LHCN-M2 (cell line): ENCODE measurements at regions not wholly inside any gene's neighbourhood (a gene's known extent, or its start where the extent isn't known, plus 50 kb on each side); places are given as distances from the start of the nearest gene placed in this dataset.
A peak's percentile ranks its signal among the peaks of the same experiment; 100 is the strongest.

Source experiments
- DNase-seq: peaks from one replicate; pipeline ENCODE4 v3.0.0-alpha.2; 2012; ENCODE audit warnings: low read depth

DNA sequence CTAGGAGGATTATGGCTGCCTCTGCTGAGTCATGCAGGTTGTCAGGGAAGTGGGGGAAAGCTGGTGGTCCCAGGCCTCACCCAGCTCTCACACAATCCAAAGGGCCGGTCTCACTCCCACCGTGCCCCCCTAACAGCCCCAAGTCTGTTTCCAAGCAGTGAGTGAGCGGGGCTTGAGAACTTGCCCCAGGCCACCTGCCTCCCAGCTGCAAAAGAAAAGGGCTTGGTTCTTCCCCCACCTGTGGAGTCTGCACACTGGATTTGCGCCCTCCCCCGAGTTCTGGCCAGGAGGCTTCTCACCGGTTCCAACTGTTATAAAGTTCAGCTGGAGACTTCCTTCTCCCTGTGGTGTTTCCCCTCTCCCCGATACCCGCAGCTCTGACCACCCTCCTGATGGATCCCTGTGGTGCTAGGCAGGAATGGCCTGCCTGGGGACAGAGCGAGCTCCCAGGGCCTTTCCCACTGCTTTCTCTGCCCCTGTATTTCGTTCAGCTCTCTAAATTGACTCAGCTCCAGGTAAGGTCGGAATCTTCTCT is 222.3 kb downstream of the BARHL2 start:
- no peak for DNase-seq

DNA sequence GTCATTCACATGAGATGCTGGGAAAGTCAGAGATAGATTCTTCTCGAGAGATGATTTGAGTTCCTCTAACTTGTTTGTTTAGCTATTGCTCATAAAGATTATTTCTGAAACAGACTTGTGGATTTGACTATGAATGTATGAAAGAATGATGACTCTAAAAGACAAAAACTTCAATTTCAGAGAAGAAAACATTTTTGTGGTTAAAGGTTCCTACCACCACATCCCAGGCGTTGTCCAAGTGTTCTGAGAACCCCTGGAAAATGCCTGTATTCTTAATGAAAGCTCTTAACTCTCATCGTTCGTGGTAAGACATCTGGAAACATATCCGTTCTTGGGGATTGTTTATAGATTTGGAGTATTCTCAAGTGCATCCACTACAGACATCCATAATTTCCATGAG is 228.7 kb downstream of the BARHL2 start:
- DNase-seq: peak; percentile 84

DNA sequence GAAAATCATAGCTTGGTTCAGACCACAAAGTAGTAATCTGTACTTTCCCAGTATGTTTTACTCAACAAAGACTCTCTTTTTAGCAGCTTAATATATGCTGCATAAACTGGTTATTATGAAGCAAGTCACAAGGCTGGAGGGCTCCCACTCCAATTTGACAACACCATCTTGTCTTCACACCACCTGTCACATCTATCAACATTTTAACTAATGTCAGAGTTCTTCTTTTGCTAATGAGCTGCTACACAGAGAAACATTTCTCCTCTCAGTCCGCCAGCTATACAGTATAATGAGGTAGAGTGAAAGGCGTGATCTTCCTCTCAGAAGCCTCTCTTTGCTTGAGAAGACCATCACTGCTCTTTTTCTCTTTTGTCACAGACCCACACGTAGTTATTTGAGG is 230.1 kb downstream of the BARHL2 start:
- DNase-seq: no peak

DNA sequence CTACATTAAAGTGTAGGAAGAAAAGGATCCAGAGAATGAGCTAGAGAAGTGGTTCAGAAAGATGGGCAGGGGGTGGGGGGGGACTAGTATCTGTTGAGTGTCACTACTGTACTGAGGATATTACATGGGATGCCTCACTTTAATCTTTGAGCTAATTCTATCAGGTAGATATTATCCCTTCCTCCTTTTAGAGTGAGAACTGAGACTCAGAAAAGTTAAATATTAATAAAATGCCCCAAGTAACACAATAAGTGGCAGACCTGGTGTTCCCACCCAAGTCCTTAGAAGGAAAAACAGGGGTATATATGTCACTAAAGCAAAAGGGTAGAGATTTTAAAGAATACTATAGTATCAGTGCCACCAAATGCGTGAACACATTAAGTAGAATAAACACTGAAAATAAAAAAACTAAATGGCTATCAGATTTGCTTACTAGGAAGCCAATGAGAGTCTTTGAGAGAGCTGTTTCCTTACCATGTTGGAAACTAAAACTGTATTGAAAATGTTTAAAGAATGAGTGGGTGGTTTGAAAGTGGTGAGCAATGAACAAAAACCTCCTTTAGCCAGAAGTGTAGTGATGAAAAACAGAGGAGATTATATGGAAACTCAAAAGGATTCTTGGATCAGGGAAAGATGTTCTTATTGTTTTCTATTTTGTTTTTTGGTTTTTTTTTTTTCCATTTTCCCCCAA is 230.8 kb downstream of the BARHL2 start:
- no peak for DNase-seq

DNA sequence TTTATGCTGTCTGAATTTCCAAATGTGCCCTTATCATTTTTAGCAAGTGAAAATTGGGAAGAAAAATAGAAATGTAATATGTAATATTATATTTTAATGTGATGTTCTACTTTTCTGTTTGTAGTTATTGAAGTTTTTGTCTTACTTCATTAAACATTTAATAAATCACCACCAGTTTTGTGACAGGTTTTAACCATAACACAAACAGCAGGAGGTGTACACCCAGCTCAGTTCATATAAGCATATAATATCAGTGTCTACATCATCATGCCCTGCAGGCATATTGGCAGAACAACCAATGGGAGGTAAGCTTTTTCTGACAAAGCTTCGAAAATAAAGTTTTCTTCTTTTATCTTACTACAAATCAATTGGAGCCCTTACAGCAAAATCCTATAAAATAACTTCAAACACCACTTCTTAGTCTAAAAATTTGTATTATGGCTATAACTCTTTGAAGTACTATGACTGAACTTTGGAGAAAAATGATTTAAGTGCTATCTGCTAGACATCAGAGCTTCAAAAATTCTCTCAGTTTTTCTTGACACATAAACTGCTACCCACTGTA is 236.7 kb downstream of the BARHL2 start:
- DNase-seq: no peak

DNA sequence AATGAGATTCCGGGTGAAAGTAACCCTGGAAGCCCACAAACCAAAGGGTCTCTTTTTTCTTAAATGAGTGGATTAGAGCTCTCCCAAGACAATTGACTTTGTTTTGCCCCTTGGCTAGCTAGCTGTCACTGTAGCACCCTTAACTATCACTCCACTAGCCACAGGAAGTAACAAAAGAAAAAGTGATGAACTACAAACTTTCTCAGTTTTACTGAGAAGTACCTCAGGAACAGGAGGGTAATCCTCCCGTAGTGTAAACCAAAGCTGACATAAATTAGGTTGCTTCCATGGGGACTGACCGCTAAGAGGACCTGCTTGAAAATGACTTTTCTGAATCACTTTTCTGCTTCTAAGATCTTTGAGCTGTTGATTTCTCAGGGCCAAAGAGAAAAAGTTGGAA is 240.1 kb downstream of the BARHL2 start:
- no peak for DNase-seq

DNA sequence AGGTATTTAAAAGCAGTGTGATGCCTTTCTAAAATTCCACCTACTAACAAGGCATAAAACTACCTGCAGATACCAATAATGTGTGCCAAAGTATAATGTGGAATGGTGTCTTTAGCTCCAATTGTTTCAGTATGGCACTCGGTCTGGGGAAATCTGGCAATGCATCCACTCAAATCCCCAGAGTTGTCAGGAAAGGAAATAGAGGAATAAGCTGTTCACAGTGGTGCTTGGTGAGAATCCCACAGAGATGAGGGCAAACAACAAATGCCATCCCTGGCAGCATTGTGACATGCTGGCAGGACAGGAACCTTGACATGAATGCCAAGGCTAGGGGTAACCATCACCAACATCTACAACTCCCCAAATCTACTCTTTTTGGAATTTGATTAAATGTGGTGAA is 240.7 kb downstream of the BARHL2 start:
- DNase-seq: no peak

DNA sequence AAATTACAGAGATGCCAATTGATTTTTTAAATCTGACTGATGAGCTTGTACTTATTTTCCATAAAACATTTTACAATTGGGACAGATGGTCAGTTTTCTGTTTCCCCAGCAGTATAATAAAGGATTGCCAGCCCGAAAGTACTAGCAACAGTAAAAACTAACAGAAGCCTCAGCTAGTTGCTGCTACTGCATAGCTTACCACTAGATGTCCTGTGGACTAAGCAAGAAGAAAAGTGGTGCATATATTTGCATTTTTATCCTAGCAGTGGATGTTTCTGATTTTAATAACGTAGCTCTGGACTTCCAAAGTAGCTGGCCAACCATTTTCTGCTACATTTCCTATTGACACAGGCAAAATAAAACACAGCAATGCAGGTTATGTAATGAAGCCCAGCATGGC is 241.5 kb downstream of the BARHL2 start:
- DNase-seq: peak; percentile 29

DNA sequence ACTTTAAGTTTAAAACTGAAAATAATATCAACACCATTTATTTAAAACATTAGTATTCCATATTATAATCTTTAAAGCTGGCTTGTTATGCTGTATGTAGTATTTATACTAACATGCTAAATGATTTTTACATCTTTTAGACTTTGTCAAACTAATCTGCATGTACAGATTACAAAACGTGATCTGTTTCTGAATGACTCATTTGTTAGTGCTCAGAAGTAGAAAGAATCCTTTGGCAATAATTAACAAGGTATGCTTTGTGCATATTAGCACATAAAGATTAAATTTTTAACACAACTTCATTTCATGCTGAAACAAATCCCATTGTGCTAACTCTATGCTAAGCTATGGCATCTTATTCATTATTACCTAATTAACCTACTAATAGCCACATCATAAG is 242.4 kb downstream of the BARHL2 start:
- DNase-seq: no peak

DNA sequence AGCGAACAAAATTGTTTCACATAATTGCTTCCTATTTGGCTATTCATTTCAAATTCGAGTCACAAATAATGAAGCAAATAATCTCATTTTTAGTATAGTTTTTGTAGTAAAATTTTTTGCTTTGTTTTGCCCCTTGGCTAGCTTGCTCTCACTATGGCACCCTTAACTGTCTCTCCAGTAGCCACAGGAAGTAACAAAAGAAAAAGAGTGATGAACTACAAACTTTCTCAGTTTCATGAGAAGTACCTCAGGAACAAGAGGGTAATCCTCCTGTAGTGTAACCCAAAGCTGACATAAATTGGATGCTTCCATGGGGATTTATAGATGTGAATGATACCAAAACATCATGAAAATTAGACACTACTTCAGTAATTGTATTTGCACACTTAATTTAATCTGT is 242.9 kb downstream of the BARHL2 start:
- no peak for DNase-seq

DNA sequence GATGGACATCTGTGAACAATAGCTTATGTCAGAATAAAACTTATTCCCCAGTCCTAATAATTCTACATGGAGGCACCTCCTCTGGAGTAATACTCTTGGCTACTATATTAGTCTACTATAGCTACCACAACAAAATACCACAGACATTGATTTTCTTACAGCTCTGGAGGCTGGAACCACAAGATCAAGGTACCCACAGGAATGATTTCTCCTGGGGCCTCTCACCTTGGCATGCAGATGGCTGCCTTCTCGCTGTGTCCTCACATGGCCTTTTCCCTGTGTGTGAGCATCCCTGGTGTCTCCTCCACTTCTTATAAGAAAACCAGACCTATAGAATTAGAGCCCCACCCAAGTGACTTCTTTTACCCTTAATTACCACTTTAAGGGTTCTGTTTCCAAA is 244.3 kb downstream of the BARHL2 start:
- no peak for DNase-seq

DNA sequence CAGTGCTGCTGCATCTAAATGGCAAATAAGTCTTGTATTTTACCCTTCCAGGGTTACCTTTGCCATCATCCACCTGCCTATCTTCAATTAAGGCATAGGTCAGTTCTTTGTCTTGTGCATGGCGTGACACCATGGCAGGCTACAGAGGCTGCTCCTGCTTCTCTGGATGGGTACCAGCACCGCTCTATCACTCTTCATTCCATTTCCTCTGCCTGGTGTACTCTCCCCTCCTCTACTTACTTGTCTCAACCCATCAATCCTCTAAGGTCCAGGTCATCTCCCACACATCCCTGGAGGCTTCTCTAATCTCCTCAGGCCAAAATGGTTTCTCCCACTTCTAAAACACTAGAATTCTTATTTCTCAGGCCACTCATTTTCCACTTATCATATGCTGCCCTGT is 257.5 kb downstream of the BARHL2 start:
- DNase-seq: no peak

DNA sequence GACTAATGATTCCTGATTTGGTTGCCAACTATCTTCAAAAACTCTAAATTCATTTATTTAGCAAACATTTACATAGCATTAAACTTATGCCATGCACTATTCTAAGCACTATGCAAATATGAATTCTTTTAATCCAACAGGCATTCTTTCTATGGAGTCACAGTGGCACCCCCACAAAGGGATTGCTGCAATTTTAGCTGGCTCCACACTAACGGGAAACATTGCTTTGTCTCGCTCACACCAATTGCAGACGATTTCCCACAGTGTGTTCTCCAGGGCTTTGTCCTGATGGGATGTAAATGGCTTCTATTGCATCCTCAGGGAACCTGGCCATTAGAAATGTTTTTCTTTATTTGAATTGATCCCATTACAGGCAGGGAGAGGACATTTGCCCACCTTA is 259.1 kb downstream of the BARHL2 start:
- DNase-seq: no peak

DNA sequence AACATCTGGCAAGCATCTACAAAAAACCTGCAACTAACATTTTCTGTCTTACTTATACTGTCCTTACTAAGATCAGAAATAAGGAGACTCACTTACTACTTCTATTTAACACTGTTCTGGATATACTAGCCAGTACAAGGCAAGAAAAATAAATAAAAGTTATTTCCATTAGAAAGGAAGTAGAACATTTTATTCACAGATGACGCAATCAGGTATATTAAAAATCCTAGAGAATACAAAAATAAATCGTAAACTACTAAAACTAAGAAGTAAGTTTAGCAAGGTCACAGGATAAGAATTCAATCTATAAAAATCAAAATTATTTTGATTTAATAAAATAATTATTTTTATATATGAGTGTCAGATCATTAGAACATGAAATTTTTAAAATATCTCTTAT is 264.6 kb downstream of the BARHL2 start:
- no peak for DNase-seq

DNA sequence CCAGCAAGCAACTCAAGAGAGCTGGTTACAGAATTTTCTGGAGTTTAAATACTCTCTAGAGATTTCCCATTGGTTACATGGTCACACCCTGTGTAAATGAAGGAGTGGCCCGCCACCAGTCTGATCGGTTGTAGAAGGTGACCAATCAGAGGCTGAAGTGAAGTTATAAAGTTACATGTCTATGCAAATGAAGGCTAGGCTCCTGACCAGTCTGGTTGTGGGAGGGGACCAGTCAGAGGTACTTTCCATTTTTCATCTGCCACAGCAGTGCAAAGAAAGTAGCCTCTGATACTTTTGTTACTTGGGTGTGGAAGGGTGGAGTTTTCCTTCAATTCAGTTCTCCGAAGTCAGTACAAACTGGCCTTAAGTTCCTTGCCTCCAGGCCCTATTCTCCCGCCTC is 273.7 kb downstream of the BARHL2 start:
- DNase-seq: no peak

DNA sequence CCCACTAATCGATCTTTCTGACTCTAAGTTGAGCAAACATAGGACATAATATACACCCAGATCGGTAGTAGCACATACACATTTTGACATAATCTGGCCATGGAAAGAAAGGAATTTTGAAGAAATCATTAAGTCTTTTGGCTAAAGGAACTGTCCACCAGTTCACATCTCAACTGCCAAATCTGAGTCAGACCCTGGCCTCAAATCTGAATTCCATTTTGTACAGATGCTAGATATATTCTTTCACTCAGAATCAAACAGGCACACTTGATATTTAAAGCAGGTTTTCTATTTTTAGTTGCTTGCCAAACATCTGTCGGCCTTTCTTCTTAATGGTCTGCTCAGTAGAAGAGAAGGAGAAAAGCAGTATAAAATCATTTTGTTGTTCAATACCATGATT is 281.8 kb downstream of the BARHL2 start:
- no peak for DNase-seq

DNA sequence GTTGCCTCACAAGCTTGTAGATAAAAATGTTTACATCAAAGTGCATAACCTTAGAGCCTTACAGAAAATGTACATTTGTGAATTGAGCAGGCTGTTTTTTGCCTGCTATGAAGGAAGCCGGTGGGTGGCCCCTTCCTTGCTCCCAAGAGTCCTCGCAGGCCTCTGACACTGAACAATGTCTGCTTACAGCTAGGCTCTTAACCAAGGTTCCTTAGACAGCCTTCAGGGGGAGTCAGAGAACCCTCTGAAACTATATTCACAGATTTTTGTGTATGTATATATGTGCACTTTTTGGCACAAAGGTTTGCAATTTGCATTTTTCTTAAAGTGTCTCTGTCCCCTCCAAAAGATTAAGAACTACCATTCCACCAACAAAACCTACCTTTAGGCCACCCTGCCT is 282.6 kb downstream of the BARHL2 start:
- peak; percentile 2 for DNase-seq

DNA sequence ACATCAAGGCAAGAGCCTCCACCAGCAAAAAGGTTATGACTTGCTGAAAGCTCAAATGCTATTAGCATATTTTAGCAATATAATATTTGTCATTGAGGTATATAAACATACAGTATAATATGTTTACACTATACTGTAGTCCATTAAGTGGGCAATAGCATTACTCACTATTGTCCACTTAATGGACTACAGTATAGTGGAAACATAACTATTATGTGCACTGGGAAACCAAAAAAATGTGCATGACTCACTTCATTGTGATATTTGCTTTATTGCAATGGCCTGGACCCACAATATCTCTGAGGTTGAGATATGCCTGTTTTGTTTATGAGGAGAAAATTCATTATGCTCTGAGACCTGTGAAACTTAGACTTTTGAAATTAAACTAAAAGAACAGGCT is 300.0 kb downstream of the BARHL2 start:
- DNase-seq: peak; percentile 15

DNA sequence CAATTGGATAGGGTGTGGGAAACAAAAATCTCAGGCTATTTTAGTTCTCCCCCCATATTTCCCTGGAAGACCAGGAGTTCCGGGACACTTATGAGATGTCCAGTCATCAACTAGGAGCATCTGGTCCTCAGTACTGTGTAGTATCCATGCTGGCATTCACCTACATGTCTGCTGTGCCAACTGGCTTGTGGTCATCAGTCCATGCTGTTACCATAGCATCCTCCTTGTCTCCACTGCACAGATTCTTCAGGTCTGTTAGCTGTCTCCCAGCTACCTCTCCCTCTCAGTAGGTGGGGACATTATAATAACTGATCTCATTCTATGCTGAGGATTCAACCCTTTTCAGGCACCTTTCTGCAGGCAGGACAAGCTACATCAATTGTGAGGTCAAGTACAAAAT is 302.9 kb downstream of the BARHL2 start:
- DNase-seq: no peak

DNA sequence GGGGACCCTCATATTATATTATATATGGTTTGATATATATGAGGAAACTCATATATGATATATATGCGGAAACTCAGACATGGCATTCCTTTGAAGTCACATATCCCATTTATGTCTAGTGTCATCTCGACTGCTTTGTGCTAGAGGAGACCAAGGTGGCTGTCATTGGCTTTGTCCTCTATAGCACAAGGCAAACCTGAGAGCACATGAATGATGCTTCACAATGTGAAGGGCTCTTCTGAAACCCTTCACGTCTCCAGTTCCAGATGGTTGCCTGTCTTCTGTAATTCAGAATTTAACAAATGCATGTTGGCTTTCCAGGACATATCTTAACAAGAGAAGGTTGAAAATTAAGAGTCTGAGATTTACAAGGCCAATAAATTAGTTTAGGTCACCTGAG is 303.6 kb downstream of the BARHL2 start:
- DNase-seq: no peak

DNA sequence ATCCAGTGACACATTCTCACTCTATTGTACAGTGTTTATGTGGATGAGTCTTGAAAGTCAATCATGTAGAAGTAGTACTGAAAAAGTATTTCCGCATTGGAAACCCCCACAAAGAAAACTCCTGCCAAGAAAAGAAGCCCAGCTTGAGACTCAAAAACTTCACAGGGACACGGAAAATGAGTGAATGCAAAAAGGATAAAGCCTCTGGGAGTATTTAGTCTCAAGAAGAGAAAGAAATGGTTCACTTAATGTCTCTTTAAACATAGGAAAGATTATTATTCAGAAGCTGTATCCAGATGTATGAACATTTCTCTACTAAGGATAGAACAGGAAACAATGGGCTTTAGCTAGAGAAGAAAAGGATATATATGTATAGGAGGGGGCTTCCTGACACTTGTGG is 304.5 kb downstream of the BARHL2 start:
- DNase-seq: no peak

DNA sequence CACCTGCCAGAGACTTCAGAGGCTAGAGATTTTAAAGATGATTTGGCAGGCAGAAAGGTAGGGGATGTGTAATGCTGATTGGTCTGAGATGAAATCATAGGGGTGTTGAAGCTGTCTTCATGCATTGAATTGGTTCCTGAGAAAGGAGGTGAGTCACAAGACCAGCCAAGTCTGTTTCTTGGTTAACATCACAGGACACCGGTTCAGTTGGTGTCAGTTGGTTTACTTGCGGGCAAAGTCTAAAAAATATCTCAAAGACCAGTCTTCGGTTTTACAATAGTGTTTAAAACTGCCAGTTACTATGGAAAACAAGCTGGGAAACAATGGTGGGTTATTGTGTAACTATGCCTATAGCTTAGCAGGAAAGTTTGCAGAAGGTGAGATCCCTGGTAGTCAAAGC is 305.9 kb downstream of the BARHL2 start:
- DNase-seq: no peak

DNA sequence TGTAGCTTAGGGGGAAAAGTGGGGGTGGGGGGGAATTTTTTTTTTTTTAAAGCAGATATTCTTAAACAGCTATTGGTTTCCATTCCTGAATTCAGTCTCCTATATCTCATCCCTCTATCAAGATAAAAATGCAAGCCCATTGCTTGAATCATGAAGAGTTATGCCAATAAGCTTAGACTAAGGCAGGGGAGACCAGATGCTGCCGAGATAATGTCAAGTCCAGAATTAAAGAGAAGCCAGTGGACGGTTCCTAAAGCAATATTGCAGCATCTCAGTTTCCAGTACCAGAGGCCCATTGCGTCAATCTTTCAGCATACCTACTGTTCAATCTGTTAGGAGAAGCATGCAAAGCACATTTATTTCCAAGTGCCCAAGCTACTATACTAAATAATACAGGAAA is 309.4 kb downstream of the BARHL2 start:
- DNase-seq: no peak

DNA sequence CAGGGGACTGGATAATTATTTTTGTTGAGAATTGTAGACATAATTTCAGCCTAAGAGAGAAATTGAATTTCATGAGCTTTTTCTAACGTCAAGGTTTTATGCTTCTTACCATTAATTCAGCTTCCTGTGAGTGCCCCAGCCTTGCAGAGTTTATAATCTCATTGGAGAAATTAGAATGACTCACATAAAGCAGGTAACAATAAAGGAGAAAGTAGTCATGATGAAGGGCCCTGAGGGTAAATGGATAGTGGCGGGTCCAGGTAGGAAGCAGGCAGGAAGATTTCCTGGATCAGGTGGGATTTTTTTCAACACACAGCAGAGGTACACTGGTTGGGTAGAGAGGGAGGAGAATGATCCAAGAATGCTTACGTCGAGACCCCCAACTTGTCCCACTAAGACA is 311.4 kb downstream of the BARHL2 start:
- no peak for DNase-seq
